ENCODE measurements at regions not wholly inside any gene's neighbourhood (a gene's known extent, or its start where the extent isn't known, plus 50 kb on each side); places are given as distances from the start of the nearest gene placed in this dataset.

GRCh38 chr2:153595939-153596338 is 117.4 kb upstream of the RPRM start (continued):
- TF ChIP-seq CHD7 (IDR thresholded peaks at IDR 0.05; ENCODE audit: insufficient replicate concordance, low read length), result no peak
- TF ChIP-seq TCF12 (IDR thresholded peaks at IDR 0.05; ENCODE audit: low read depth, low read length), result no peak
- no peak for TF ChIP-seq BACH1 (IDR thresholded peaks at IDR 0.05; ENCODE audit: low read length)
- TF ChIP-seq BCL11A (IDR thresholded peaks at IDR 0.05; ENCODE audit: low read depth in 2 of 2, low read length in 2 of 2), result no peak
- TF ChIP-seq EGR1 (IDR thresholded peaks at IDR 0.05; ENCODE audit: borderline replicate concordance, low read depth, low read length), result no peak
- no peak for TF ChIP-seq NRF1 (IDR thresholded peaks at IDR 0.05; ENCODE audit: low read depth, low read length)
- no peak for TF ChIP-seq TBP (IDR thresholded peaks at IDR 0.05; ENCODE audit: low read depth, low read length)
- no peak for TF ChIP-seq SIRT6 (IDR thresholded peaks at IDR 0.05; ENCODE audit: low read length)
- no peak for TF ChIP-seq PHF8 (conservative IDR thresholded peaks at IDR 0.05; ENCODE audit: low read depth, low read length)
- TF ChIP-seq SP4 (IDR thresholded peaks at IDR 0.05; ENCODE audit: low read length), result no peak
- no peak for TF ChIP-seq KDM5A (IDR thresholded peaks at IDR 0.05; ENCODE audit: low read length)
- no peak for TF ChIP-seq YY1 (IDR thresholded peaks at IDR 0.05; ENCODE audit: low read depth, low read length)
